ENCODE measurements at regions not wholly inside any gene's neighbourhood (a gene's known extent, or its start where the extent isn't known, plus 50 kb on each side); places are given as distances from the start of the nearest gene placed in this dataset.
"Not testable (repeated sequence)": the region's sequence is repeated elsewhere in the genome, so short reads cannot be mapped to it uniquely, and the experiment has no call there.

DNA sequence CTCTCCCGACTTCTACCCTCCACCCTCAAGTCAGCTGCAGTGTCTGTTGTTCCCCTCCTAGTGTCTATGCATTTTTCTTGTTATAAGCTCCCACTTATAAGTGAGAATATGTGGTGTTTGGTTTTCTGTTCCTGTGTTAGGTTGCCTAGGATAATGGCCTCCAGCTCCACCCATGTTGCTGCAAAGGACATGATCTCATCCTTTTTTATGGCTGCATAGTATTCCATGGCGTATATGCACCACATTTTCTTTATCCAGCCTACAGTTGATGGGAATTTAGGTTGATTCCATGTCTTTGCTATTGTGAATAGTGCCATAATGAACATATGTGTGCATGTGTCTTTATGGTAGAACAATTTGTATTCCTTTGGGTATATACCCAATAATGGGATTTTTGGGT is 80.7 kb downstream of the SPTSSA start:
- H3K4me1 ChIP-seq (ENCODE audit: control insufficient read depth in 2 of 2, insufficient read depth in 2 of 2, low read length in 2 of 2); H3K27me3 ChIP-seq (ENCODE audit: control insufficient read depth in 2 of 2, insufficient read depth in 1 of 2, low read length in 1 of 2); DNase-seq (ENCODE audit: low read depth in 6 of 9, low spot score in 9 of 9); H3K27ac ChIP-seq (ENCODE audit: low read depth in 1 of 2, low read length in 1 of 2); H3K4me3 ChIP-seq (ENCODE audit: low read length in 2 of 2); H3K36me3 ChIP-seq (ENCODE audit: control insufficient read depth in 2 of 2, insufficient read depth in 2 of 2, low read length in 1 of 2); H3K9me3 ChIP-seq (ENCODE audit: control insufficient read depth in 2 of 2, insufficient read depth in 1 of 2, low read length in 1 of 2): not testable (repeated sequence)
- 95% methylated on average over 2 of the region's 2 CpGs for WGBS

DNA sequence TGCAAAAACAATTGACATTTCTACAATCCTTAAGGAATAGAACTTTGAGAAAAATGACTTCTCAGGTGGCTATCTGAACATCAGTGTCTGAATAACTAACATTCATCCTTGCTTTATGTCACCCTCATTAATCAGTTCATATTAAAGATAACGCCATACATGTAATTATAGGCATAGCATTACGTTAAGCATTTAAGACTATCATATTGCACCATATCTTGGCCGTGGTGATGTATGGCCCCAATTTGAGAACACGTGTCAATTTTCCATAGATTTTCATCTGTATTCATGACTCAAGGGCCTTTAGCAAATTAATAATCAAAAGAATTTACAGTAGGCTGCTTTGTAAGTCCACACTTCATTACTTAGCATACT is 81.6 kb downstream of the SPTSSA start:
- Histone ChIP-seq H3K27me3 (ENCODE audit: control insufficient read depth in 2 of 2, insufficient read depth in 1 of 2, low read length in 1 of 2) (no peaks in the 10 kb centered on the region), H3K27ac (ENCODE audit: low read depth in 1 of 2, low read length in 1 of 2) (no peak overlapping the region), H3K4me1 (ENCODE audit: control insufficient read depth in 2 of 2, insufficient read depth in 2 of 2, low read length in 2 of 2) (no peaks in the 10 kb centered on the region), H3K9me3 (ENCODE audit: control insufficient read depth in 2 of 2, insufficient read depth in 1 of 2, low read length in 1 of 2) (no peaks in the 10 kb centered on the region), H3K36me3 (ENCODE audit: control insufficient read depth in 2 of 2, insufficient read depth in 2 of 2, low read length in 1 of 2) (no peaks in the 10 kb centered on the region), H3K4me3 (ENCODE audit: low read length in 2 of 2) (no peak overlapping the region)
- 93% methylated on average over 4 of the region's 4 CpGs for WGBS
- DNase-seq (ENCODE audit: low read depth in 6 of 9, low spot score in 9 of 9), result no peak

DNA sequence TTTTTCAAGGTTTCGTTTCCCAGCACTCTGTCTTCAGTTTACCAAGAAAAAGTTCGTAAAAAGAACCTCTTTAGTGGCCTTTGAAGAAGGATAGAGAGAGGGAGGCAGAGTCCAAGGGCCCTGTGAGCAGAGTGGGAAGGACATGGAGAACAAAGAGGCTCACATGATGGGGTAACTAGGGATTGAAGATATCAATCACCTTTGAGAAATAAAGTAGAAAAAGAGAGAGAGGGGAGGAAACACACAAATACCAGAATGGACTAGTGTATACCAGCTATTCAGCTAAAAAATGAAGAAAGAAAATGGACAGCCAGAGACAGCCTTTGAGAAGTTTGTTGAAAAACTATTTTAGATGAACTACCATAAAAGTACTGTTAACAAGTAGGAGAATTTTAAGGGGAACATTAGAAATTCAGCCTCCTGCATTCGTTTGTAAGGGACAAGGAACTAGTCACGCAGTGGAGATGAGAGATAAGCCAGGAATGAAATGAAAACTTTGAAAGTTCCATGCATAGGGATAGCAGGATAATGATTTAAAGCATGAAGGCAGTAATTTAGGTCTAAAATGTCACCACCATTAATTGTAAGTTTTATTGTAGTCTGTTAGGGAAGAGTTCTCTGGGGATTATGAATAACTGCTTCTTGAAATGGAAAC is 82.1 kb downstream of the SPTSSA start:
- no peak for DNase-seq (ENCODE audit: low read depth in 6 of 9, low spot score in 9 of 9)
- Histone ChIP-seq H3K4me1 (ENCODE audit: control insufficient read depth in 2 of 2, insufficient read depth in 2 of 2, low read length in 2 of 2) (no peaks in the 10 kb centered on the region), H3K27me3 (ENCODE audit: control insufficient read depth in 2 of 2, insufficient read depth in 1 of 2, low read length in 1 of 2) (no peaks in the 10 kb centered on the region), H3K27ac (ENCODE audit: low read depth in 1 of 2, low read length in 1 of 2) (no peak overlapping the region), H3K36me3 (ENCODE audit: control insufficient read depth in 2 of 2, insufficient read depth in 2 of 2, low read length in 1 of 2) (no peaks in the 10 kb centered on the region), H3K4me3 (ENCODE audit: low read length in 2 of 2) (no peak overlapping the region), H3K9me3 (ENCODE audit: control insufficient read depth in 2 of 2, insufficient read depth in 1 of 2, low read length in 1 of 2) (no peaks in the 10 kb centered on the region)
- 66% methylated on average over 4 of the region's 4 CpGs for WGBS

DNA sequence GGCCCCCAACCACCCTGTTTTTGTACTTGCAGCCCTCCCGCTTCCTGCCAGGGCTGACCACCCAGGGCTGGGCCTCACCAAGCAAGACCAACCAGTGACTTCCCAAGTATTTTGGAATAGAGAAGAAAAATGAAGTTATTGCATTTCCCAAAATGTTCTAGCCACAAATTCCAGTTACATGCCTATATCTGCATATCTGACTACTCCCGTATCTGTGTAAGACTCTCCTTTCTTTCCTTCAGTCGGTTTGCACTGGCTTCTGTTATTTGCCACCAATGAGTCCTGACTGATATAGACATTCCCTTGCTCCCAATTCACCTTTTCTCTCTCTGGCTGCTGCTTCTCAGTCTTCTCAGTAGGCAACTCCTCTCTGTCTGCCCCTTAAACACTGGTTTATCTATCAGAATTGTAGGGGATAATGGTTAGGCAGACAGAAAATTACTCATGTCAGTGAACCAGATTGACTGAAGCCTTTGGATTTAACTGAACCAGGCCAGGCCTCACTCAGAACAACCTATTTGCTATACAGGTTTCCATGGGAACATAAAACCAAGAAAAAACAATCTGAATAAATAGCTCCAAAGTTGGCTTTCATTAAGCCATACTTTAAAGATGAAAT is 85.3 kb downstream of the SPTSSA start:
- Histone ChIP-seq H3K9me3 (ENCODE audit: control insufficient read depth in 2 of 2, insufficient read depth in 1 of 2, low read length in 1 of 2) (no peaks in the 10 kb centered on the region), H3K27me3 (ENCODE audit: control insufficient read depth in 2 of 2, insufficient read depth in 1 of 2, low read length in 1 of 2) (no peaks in the 10 kb centered on the region), H3K27ac (ENCODE audit: low read depth in 1 of 2, low read length in 1 of 2) (no peak overlapping the region), H3K36me3 (ENCODE audit: control insufficient read depth in 2 of 2, insufficient read depth in 2 of 2, low read length in 1 of 2) (no peaks in the 10 kb centered on the region), H3K4me1 (ENCODE audit: control insufficient read depth in 2 of 2, insufficient read depth in 2 of 2, low read length in 2 of 2) (no peaks in the 10 kb centered on the region), H3K4me3 (ENCODE audit: low read length in 2 of 2) (no peak overlapping the region)
- WGBS, result 97% methylated on average over 3 of the region's 3 CpGs
- no peak for DNase-seq (ENCODE audit: low read depth in 6 of 9, low spot score in 9 of 9)

DNA sequence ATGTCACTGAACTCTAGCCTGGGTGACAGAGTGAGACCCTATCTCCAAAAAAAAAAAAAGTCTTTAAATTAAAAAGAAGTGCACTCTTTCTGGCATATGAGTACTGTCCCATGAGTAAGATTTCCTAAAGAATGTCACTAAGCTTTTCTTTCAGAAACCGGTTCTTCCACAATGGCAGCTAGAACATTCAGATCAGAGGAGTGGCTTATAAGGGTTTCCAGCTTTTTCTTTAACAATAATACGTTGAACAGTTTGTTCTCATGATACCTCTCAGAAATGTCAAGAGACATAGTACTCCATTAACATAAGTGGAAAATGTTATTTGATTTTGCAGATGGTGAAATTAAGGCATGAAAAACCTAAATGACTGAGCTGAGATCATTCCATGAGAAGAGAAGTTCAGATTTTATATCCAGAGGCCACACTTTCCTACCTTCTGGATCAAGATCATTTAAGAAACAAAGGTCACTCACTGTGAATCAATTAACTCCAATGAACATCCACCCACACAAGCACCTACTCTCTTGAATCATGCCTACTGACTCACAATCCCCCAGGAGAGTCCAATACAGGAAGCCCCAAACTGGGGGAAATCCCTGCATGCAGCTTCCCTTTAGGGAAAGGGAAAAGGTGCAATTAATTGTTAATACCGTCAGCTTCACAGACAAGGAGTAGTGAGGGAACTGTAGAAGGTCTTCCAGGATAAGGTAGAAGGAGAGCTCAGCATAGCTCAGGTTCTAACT is 86.9 kb downstream of the SPTSSA start:
- Histone ChIP-seq H3K27ac (ENCODE audit: low read depth in 1 of 2, low read length in 1 of 2) (no peak overlapping the region), H3K9me3 (ENCODE audit: control insufficient read depth in 2 of 2, insufficient read depth in 1 of 2, low read length in 1 of 2) (no peaks in the 10 kb centered on the region), H3K27me3 (ENCODE audit: control insufficient read depth in 2 of 2, insufficient read depth in 1 of 2, low read length in 1 of 2) (no peaks in the 10 kb centered on the region), H3K36me3 (ENCODE audit: control insufficient read depth in 2 of 2, insufficient read depth in 2 of 2, low read length in 1 of 2) (no peaks in the 10 kb centered on the region), H3K4me3 (ENCODE audit: low read length in 2 of 2) (no peak overlapping the region), H3K4me1 (ENCODE audit: control insufficient read depth in 2 of 2, insufficient read depth in 2 of 2, low read length in 2 of 2) (no peaks in the 10 kb centered on the region)
- WGBS, result 95% methylated on average over 3 of the region's 3 CpGs
- DNase-seq (ENCODE audit: low read depth in 6 of 9, low spot score in 9 of 9), result no peak

DNA sequence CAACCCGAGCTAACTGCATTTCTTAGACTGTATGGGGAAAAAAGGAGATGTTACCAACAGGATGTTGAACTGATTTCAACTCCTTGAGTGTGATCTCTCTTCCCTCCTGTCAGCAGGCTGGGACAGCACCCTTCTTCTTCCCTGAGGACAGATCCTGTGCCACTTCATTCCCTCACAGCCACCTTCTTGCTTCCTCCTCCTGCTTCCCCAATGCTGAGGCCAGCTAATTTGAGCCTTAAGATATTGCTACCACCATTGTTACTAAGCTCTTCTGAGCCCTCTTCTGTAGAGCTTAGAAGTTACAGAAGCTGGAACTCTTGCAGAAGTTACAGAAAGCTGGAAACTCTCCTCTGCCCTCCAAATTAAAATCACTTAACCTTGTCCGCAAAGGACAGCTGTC is 88.8 kb downstream of the SPTSSA start:
- Histone ChIP-seq H3K27ac (ENCODE audit: low read depth in 1 of 2, low read length in 1 of 2) (peak overlapping the region in 1 of 2 donors; percentile 42), H3K4me1 (ENCODE audit: control insufficient read depth in 2 of 2, insufficient read depth in 2 of 2, low read length in 2 of 2) (no peaks in the 10 kb centered on the region), H3K27me3 (ENCODE audit: control insufficient read depth in 2 of 2, insufficient read depth in 1 of 2, low read length in 1 of 2) (no peaks in the 10 kb centered on the region), H3K9me3 (ENCODE audit: control insufficient read depth in 2 of 2, insufficient read depth in 1 of 2, low read length in 1 of 2) (no peaks in the 10 kb centered on the region), H3K36me3 (ENCODE audit: control insufficient read depth in 2 of 2, insufficient read depth in 2 of 2, low read length in 1 of 2) (no peaks in the 10 kb centered on the region), H3K4me3 (ENCODE audit: low read length in 2 of 2) (no peak overlapping the region)
- 75% methylated on average over 2 of the region's 2 CpGs for WGBS
- no peak for DNase-seq (ENCODE audit: low read depth in 6 of 9, low spot score in 9 of 9)

DNA sequence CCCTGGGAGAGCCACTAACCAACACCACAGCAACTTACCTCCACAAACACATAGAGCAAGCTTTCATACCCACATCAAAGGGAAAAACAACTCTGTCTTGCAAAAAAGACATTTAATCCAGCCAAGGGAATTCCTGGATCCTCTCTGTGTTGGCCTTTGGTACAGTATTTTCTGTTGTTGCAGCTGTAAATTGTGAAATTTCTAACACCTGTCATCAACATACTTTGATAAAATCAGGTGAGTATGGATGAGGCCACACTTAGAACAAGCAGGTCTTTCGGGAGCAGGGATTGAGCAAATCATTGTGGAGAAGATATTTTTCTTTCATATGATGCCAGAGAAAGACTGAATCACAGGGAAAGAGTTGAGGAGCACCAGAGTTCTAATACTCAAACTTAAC is 89.3 kb downstream of the SPTSSA start:
- H3K9me3 ChIP-seq (ENCODE audit: control insufficient read depth in 2 of 2, insufficient read depth in 1 of 2, low read length in 1 of 2), result no peaks in the 10 kb centered on the region
- H3K4me1 ChIP-seq (ENCODE audit: control insufficient read depth in 2 of 2, insufficient read depth in 2 of 2, low read length in 2 of 2), result no peaks in the 10 kb centered on the region
- 63% methylated on average over 1 of the region's 1 CpG for WGBS
- no peaks in the 10 kb centered on the region for H3K36me3 ChIP-seq (ENCODE audit: control insufficient read depth in 2 of 2, insufficient read depth in 2 of 2, low read length in 1 of 2)
- no peaks in the 10 kb centered on the region for H3K27me3 ChIP-seq (ENCODE audit: control insufficient read depth in 2 of 2, insufficient read depth in 1 of 2, low read length in 1 of 2)
- no peak for DNase-seq (ENCODE audit: low read depth in 6 of 9, low spot score in 9 of 9)
- H3K27ac ChIP-seq (ENCODE audit: low read depth in 1 of 2, low read length in 1 of 2), result no peak overlapping the region
- H3K4me3 ChIP-seq (ENCODE audit: low read length in 2 of 2), result no peak overlapping the region

DNA sequence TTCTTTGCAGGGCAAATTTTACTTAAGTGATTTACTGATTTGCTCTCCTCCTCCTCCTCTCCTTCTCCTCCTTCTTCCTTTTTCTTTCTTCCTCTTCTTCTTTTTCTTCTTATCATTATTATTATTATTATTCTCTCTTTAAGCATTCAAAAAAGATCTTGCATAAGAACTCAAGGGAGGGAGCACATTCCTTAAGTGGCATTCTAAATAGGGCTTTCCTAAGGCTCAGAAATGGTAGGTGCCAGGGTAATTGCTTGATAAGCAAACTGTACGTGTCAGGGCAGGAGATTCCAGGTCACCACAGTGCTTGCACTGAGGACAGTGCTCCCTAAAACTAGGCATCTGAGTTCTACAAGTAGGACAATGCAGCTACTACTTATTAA is 92.4 kb downstream of the SPTSSA start:
- Histone ChIP-seq H3K36me3 (ENCODE audit: control insufficient read depth in 2 of 2, insufficient read depth in 2 of 2, low read length in 1 of 2) (no peaks in the 10 kb centered on the region), H3K9me3 (ENCODE audit: control insufficient read depth in 2 of 2, insufficient read depth in 1 of 2, low read length in 1 of 2) (no peaks in the 10 kb centered on the region), H3K4me3 (ENCODE audit: low read length in 2 of 2) (no peak overlapping the region), H3K27ac (ENCODE audit: low read depth in 1 of 2, low read length in 1 of 2) (no peak overlapping the region), H3K27me3 (ENCODE audit: control insufficient read depth in 2 of 2, insufficient read depth in 1 of 2, low read length in 1 of 2) (no peaks in the 10 kb centered on the region), H3K4me1 (ENCODE audit: control insufficient read depth in 2 of 2, insufficient read depth in 2 of 2, low read length in 2 of 2) (no peaks in the 10 kb centered on the region)
- no peak for DNase-seq (ENCODE audit: low read depth in 6 of 9, low spot score in 9 of 9)
- WGBS, result 91% methylated on average over 1 of the region's 1 CpG

DNA sequence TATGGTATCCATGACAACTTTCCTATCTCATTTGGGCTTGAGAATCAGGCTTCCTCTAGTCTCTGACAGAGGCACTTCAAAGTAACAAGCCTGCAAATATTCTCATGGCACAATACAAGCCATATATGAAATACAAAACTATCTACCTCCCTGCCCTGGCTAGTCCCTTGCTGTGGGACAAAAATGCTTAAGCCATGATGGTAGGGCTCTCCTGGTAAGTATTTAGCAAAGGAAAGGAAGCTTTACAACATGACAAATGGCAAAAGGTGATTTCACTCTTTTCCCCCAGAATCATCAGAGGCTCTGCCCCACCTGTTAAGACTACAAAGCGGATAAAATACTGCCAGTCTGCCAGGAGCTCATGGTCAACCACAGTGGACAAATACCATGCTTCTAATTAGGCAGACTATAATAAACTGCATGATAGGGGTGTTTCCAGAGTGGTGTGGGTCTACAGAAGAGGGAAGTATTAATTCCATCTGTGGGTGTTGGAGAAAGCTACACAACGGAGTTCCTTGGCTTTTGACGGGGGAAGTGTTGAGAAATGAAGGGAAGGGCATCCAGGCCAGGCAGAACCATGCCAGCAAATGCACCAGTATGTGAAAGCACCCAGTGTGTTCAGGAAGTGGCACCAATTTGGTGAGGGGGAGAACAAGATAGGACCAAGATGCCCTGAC is 92.9 kb downstream of the SPTSSA start:
- Histone ChIP-seq H3K4me3 (ENCODE audit: low read length in 2 of 2) (no peak overlapping the region), H3K27ac (ENCODE audit: low read depth in 1 of 2, low read length in 1 of 2) (no peak overlapping the region), H3K27me3 (ENCODE audit: control insufficient read depth in 2 of 2, insufficient read depth in 1 of 2, low read length in 1 of 2) (no peaks in the 10 kb centered on the region), H3K36me3 (ENCODE audit: control insufficient read depth in 2 of 2, insufficient read depth in 2 of 2, low read length in 1 of 2) (no peaks in the 10 kb centered on the region), H3K4me1 (ENCODE audit: control insufficient read depth in 2 of 2, insufficient read depth in 2 of 2, low read length in 2 of 2) (no peaks in the 10 kb centered on the region), H3K9me3 (ENCODE audit: control insufficient read depth in 2 of 2, insufficient read depth in 1 of 2, low read length in 1 of 2) (no peaks in the 10 kb centered on the region)
- DNase-seq (ENCODE audit: low read depth in 6 of 9, low spot score in 9 of 9), result no peak
- WGBS, result 94% methylated on average over 3 of the region's 3 CpGs

All from thymus (tissue), 11 donors.